CD8-positive, alpha-beta memory T cell (primary cell): ENCODE measurements at regions not wholly inside any gene's neighbourhood (a gene's known extent, or its start where the extent isn't known, plus 50 kb on each side); places are given as distances from the start of the nearest gene placed in this dataset.

Source experiments
- CTCF ChIA-PET: fragments of 350-600 bp; sonication (Branson Sonifier 250); formaldehyde crosslinking; loops from one replicate; lab custom pipeline; 2021; ENCODE audit warnings: antibody characterized with exemption; lab: Charles Lee
- POLR2A ChIA-PET: fragments of 350-600 bp; sonication (Branson Sonifier 250); formaldehyde crosslinking; loops from one replicate; lab custom pipeline; 2021; ENCODE audit warnings: antibody characterized with exemption; lab: Charles Lee
- DNase-seq, 5 donors: peaks; one replicate each; pipeline versions ENCODE4 v3.0.0 to v3.0.0-alpha.2; 2020 to 2022; ENCODE audit warnings: mixed read lengths in 1 of 5
- H3K27ac ChIP-seq: one replicate; pipeline ENCODE4 v1.7.0; 2013; ENCODE audit warnings: low read depth, mild to moderate bottlenecking, low read length, moderate library complexity
- H3K27me3 ChIP-seq: 2 replicates; pipeline ENCODE4 v1.7.0; 2013; ENCODE audit warnings: low read length, mild to moderate bottlenecking; ENCODE audit not compliant: insufficient read depth, poor library complexity, severe bottlenecking
- H3K36me3 ChIP-seq: 2 replicates; pipeline ENCODE4 v1.7.0; 2013; ENCODE audit warnings: mild to moderate bottlenecking, low read length, moderate library complexity; ENCODE audit not compliant: insufficient read depth
- H3K4me1 ChIP-seq: 2 replicates; pipeline ENCODE4 v1.7.0; 2013; ENCODE audit warnings: mild to moderate bottlenecking, low read length, moderate library complexity; ENCODE audit not compliant: insufficient read depth
- H3K4me3 ChIP-seq: 2 replicates; pipeline ENCODE4 v1.7.0; 2013; ENCODE audit warnings: mild to moderate bottlenecking, low read length
- H3K9me3 ChIP-seq: 2 replicates; pipeline ENCODE4 v1.7.0; 2013; ENCODE audit warnings: mild to moderate bottlenecking, low read length
- H3K27ac Mint-ChIP-seq, 8 donors: one replicate each; pipeline ENCODE4 v1.8.0; 2020 to 2021; ENCODE audit warnings: mixed read lengths in 8 of 8, mild to moderate bottlenecking in 6 of 8, inconsistent platforms in 3 of 8, moderate library complexity in 3 of 8
- H3K27me3 Mint-ChIP-seq, 2 donors: one replicate each; pipeline ENCODE4 v1.8.0; 2020 to 2021; ENCODE audit warnings: mixed read lengths in 2 of 2, mild to moderate bottlenecking in 1 of 2, moderate library complexity in 1 of 2
- H3K36me3 Mint-ChIP-seq, 3 donors: one replicate each; pipeline ENCODE4 v1.8.0; 2020 to 2021; ENCODE audit warnings: mixed read lengths in 3 of 3, inconsistent platforms in 1 of 3, mild to moderate bottlenecking in 1 of 3
- H3K4me1 Mint-ChIP-seq, 3 donors: one replicate each; pipeline ENCODE4 v1.8.0; 2020 to 2021; ENCODE audit warnings: mixed read lengths in 3 of 3, inconsistent platforms in 1 of 3, mild to moderate bottlenecking in 1 of 3
- H3K4me3 Mint-ChIP-seq, 7 donors: one replicate each; pipeline ENCODE4 v1.8.0; 2020 to 2021; ENCODE audit warnings: mixed read lengths in 7 of 7, mild to moderate bottlenecking in 6 of 7, moderate library complexity in 4 of 7, inconsistent platforms in 2 of 7
- H3K9me3 Mint-ChIP-seq, 5 donors: one replicate each; pipeline ENCODE4 v1.8.0; 2020 to 2022; ENCODE audit warnings: mixed read lengths in 5 of 5, mild to moderate bottlenecking in 3 of 5, moderate library complexity in 2 of 5, inconsistent platforms in 1 of 5

DNA sequence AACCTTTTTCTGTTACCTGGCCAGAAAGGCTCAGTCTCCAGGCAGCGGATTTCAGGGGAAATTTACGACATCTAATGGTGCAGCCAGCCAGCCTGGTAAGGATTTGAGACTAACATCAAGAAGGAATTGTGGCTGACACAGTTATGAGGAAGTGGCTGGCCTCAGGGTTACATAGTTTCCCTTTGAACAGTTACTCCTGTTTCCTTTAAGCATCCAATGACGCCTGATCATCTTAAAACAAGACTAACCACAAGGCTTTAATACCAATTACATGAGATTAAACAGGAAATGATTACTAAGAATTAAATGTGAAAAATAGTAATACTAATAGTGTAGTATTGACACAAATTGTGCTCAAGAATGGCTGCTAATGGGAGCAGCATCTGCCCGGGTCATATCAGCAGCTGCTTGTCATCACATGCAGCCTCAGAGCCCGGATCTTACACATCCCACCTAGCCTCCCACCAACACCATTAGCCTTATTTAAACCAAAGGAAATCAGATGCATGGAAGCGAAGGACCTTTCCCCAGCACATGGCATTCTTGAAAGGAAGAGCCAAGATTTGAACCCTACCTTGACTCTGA is 431.8 kb downstream of the PMP22 start:
- Mint-ChIP-seq H3K9me3 (no peaks in the 10 kb centered on the region), H3K27me3 (peaks cover 3 to 5% of the 10 kb centered on the region in 2 donors), H3K4me3 (no peak overlapping the region), H3K36me3 (no peaks in the 10 kb centered on the region), H3K4me1 (peaks cover 0 to 11% (median 4%) of the 10 kb centered on the region in 3 donors), H3K27ac (no peak overlapping the region)
- Histone ChIP-seq H3K36me3 (no peaks in the 10 kb centered on the region), H3K4me1 (no peaks in the 10 kb centered on the region), H3K9me3 (no peaks in the 10 kb centered on the region), H3K4me3 (no peak overlapping the region), H3K27me3 (no peaks in the 10 kb centered on the region), H3K27ac (no peak overlapping the region)
- POLR2A ChIA-PET = no interaction called here
- no peak for DNase-seq
- CTCF ChIA-PET = no interaction called here

GRCh38 chr17:14831491-14831890 is 433.6 kb downstream of the PMP22 start:
- Mint-ChIP-seq H3K27ac (no peak overlapping the region), H3K9me3 (no peaks in the 10 kb centered on the region), H3K4me3 (no peak overlapping the region), H3K4me1 (peaks cover 0 to 11% (median 4%) of the 10 kb centered on the region in 3 donors), H3K36me3 (no peaks in the 10 kb centered on the region), H3K27me3 (peaks cover 4 to 10% of the 10 kb centered on the region in 2 donors)
- DNase-seq = no peak
- Histone ChIP-seq H3K4me3 (no peak overlapping the region), H3K9me3 (no peaks in the 10 kb centered on the region), H3K4me1 (no peaks in the 10 kb centered on the region), H3K36me3 (no peaks in the 10 kb centered on the region), H3K27ac (no peak overlapping the region), H3K27me3 (no peaks in the 10 kb centered on the region)
- ChIA-PET POLR2A (no interaction called here), CTCF (no interaction called here)

- H3K9me3 Mint-ChIP-seq = peaks cover 0 to 11% (median 7%) of the 10 kb centered on the region in 5 donors
- POLR2A ChIA-PET = no interaction called here
- H3K4me1 Mint-ChIP-seq = no peaks in the 10 kb centered on the region
- no peak overlapping the region for H3K27ac Mint-ChIP-seq
- H3K36me3 Mint-ChIP-seq = peaks cover 0 to 15% (median 3%) of the 10 kb centered on the region in 3 donors
- no peaks in the 10 kb centered on the region for H3K9me3 ChIP-seq
- H3K27me3 ChIP-seq = no peaks in the 10 kb centered on the region
- peaks cover 1 to 10% of the 10 kb centered on the region in 2 donors for H3K27me3 Mint-ChIP-seq
- H3K27ac ChIP-seq = no peak overlapping the region
- CTCF ChIA-PET = no interaction called here
- no peaks in the 10 kb centered on the region for H3K4me1 ChIP-seq
- H3K4me3 Mint-ChIP-seq = no peak overlapping the region
- H3K4me3 ChIP-seq = no peak overlapping the region
- H3K36me3 ChIP-seq = no peaks in the 10 kb centered on the region
- no peak for DNase-seq
Measured at GRCh38 chr17:14827396-14827919, 437.7 kb downstream of the PMP22 start.

- POLR2A ChIA-PET = no interaction called here
Measured at GRCh38 chr17:14826358-14826757, 438.8 kb downstream of the PMP22 start.

GRCh38 chr17:14818469-14818868 is 446.7 kb downstream of the PMP22 start:
- POLR2A ChIA-PET = no interaction called here

More at GRCh38 chr17:14826358-14826757, 438.8 kb downstream of the PMP22 start:
- no peaks in the 10 kb centered on the region for H3K9me3 ChIP-seq
- CTCF ChIA-PET = no interaction called here
- no peak for DNase-seq
- H3K27me3 ChIP-seq = no peaks in the 10 kb centered on the region
- no peaks in the 10 kb centered on the region for H3K4me1 Mint-ChIP-seq
- H3K4me3 ChIP-seq = no peak overlapping the region
- H3K4me3 Mint-ChIP-seq = no peak overlapping the region
- H3K4me1 ChIP-seq = no peaks in the 10 kb centered on the region
- H3K36me3 ChIP-seq = no peaks in the 10 kb centered on the region
- H3K27ac ChIP-seq = no peak overlapping the region
- H3K36me3 Mint-ChIP-seq = peaks cover 0 to 15% (median 3%) of the 10 kb centered on the region in 3 donors
- H3K9me3 Mint-ChIP-seq = peaks cover 0 to 11% (median 7%) of the 10 kb centered on the region in 5 donors
- no peak overlapping the region for H3K27ac Mint-ChIP-seq
- H3K27me3 Mint-ChIP-seq = peaks cover 1 to 10% of the 10 kb centered on the region in 2 donors

DNA sequence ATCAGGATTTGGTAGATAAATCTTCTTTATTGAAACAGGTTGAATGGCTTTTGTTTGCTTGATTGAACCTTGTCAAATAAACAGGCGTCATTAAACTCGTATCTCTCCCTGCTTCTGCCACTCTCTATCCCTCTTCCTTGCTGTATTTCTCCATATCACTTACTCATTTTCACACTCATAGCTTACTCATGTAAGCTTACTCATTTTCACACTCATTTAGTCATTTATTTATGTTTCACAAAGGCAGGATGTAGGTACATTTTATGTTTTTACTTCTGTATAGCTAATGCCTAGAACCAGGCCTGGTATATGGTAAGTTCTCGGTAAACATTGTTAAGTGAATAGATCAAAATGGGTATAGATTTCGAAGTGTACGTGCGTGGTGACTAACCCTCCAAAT is 450.0 kb downstream of the PMP22 start:
- H3K27ac ChIP-seq = no peak overlapping the region
- H3K4me1 ChIP-seq = no peaks in the 10 kb centered on the region
- H3K36me3 ChIP-seq = no peaks in the 10 kb centered on the region
- DNase-seq = no peak
- H3K9me3 Mint-ChIP-seq = peaks cover 0 to 4% (median 0%) of the 10 kb centered on the region in 5 donors
- no peak overlapping the region for H3K4me3 Mint-ChIP-seq
- no peaks in the 10 kb centered on the region for H3K9me3 ChIP-seq
- no peak overlapping the region for H3K4me3 ChIP-seq
- H3K4me1 Mint-ChIP-seq = no peaks in the 10 kb centered on the region
- ChIA-PET CTCF (no interaction called here), POLR2A (no interaction called here)
- H3K36me3 Mint-ChIP-seq = no peaks in the 10 kb centered on the region
- H3K27me3 ChIP-seq = no peaks in the 10 kb centered on the region
- H3K27ac Mint-ChIP-seq = peak overlapping the region in 1 of 8 donors; percentile 48
- peaks cover 3% of the 10 kb centered on the region in 2 donors for H3K27me3 Mint-ChIP-seq

More at GRCh38 chr17:14818469-14818868, 446.7 kb downstream of the PMP22 start:
- H3K4me1 Mint-ChIP-seq = no peaks in the 10 kb centered on the region
- CTCF ChIA-PET = no interaction called here
- H3K36me3 Mint-ChIP-seq = no peaks in the 10 kb centered on the region
- H3K9me3 Mint-ChIP-seq = peaks cover 0 to 4% (median 0%) of the 10 kb centered on the region in 5 donors
- no peak overlapping the region for H3K4me3 Mint-ChIP-seq
- H3K27me3 ChIP-seq = no peaks in the 10 kb centered on the region
- H3K27me3 Mint-ChIP-seq = peaks cover 3% of the 10 kb centered on the region in 2 donors
- H3K4me3 ChIP-seq = no peak overlapping the region
- DNase-seq = no peak
- no peak overlapping the region for H3K27ac ChIP-seq
- H3K36me3 ChIP-seq = no peaks in the 10 kb centered on the region
- no peaks in the 10 kb centered on the region for H3K9me3 ChIP-seq
- no peak overlapping the region for H3K27ac Mint-ChIP-seq
- no peaks in the 10 kb centered on the region for H3K4me1 ChIP-seq

DNA sequence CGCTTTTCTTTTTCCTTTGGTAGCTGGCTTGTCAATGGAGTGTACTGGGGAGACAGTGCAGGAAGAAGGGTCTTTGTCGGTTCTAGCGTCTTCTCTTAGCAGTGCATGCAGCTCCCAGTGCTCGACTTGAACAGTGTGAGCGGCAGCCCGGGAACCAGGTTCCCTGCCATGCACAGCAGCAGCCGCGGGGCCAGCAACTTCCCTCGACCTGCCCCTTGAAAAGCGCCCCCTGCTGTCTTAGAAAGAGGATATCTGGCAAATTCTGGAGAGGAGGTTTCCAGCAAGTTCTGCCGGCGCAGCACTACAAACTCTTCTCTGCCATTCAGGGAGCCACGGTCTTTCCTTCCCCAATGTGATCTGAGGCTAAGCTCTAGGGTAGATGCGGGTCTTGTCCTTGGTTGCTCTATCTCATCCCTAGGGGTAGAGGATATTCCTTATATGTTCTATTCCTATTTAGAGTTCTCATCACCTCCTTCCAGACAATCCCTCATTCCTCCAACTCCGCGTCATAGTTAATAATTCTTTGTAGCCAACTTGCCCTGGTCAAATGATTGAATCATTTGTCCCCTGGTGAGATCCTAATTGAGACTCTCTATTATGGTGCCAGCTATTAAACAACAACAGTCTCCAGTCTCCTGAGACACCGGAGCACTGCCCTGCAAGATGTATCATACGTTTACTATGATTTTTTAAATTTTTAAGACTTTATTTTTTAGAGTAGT is 451.3 kb downstream of the PMP22 start:
- Mint-ChIP-seq H3K4me3 (no peak overlapping the region), H3K9me3 (peaks cover 0 to 3% (median 2%) of the 10 kb centered on the region in 5 donors), H3K27me3 (peaks cover 3% of the 10 kb centered on the region in 2 donors), H3K36me3 (peaks cover 0 to 2% (median 0%) of the 10 kb centered on the region in 3 donors), H3K4me1 (no peaks in the 10 kb centered on the region), H3K27ac (no peak overlapping the region)
- DNase-seq = peak in 2 of 5 donors; percentile 1 to 19
- Histone ChIP-seq H3K27me3 (no peaks in the 10 kb centered on the region), H3K27ac (no peak overlapping the region), H3K36me3 (no peaks in the 10 kb centered on the region), H3K4me3 (no peak overlapping the region), H3K4me1 (no peaks in the 10 kb centered on the region), H3K9me3 (no peaks in the 10 kb centered on the region)
- ChIA-PET CTCF (no interaction called here), POLR2A (no interaction called here)

GRCh38 chr17:14808425-14808824 is 456.7 kb downstream of the PMP22 start:
- H3K9me3 ChIP-seq = no peaks in the 10 kb centered on the region
- DNase-seq = no peak

More at GRCh38 chr17:14808425-14808824, 456.7 kb downstream of the PMP22 start:
- no peak overlapping the region for H3K4me3 Mint-ChIP-seq
- Histone ChIP-seq H3K4me3 (no peak overlapping the region), H3K27me3 (no peaks in the 10 kb centered on the region), H3K4me1 (no peaks in the 10 kb centered on the region), H3K27ac (no peak overlapping the region), H3K36me3 (no peaks in the 10 kb centered on the region)
- CTCF ChIA-PET = no interaction called here
- peaks cover 7 to 9% of the 10 kb centered on the region in 2 donors for H3K27me3 Mint-ChIP-seq
- POLR2A ChIA-PET = no interaction called here
- H3K36me3 Mint-ChIP-seq = peaks cover 0 to 10% (median 0%) of the 10 kb centered on the region in 3 donors
- no peak overlapping the region for H3K27ac Mint-ChIP-seq
- peaks cover 0 to 12% (median 11%) of the 10 kb centered on the region in 5 donors for H3K9me3 Mint-ChIP-seq
- H3K4me1 Mint-ChIP-seq = no peaks in the 10 kb centered on the region
